ENCODE measurements at regions not wholly inside any gene's neighbourhood (a gene's known extent, or its start where the extent isn't known, plus 50 kb on each side); places are given as distances from the start of the nearest gene placed in this dataset.

DNA sequence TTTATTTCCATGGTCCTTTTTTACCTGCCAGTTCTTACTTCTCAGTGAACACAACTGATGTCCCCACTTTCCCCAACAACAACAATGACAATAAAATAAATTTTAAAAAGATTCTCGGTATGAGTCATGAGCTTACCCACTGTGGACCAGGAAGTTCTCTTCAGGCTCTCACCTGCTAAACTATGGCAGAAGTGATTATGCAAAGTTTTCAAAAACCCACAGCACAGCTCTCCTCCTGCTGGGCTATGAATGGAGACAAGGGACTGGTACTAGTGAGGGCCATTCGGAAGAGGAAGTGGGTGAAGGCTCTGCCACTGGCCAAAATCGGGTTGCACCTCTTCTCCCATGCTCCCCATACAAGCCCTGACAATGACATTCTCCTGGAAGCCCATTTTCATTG lies 429.4 kb downstream of the PIK3R1 start:
- TF ChIP-seq POLR2A (IDR thresholded peaks at IDR 0.05), result no peak
- TF ChIP-seq, protein P1, sequence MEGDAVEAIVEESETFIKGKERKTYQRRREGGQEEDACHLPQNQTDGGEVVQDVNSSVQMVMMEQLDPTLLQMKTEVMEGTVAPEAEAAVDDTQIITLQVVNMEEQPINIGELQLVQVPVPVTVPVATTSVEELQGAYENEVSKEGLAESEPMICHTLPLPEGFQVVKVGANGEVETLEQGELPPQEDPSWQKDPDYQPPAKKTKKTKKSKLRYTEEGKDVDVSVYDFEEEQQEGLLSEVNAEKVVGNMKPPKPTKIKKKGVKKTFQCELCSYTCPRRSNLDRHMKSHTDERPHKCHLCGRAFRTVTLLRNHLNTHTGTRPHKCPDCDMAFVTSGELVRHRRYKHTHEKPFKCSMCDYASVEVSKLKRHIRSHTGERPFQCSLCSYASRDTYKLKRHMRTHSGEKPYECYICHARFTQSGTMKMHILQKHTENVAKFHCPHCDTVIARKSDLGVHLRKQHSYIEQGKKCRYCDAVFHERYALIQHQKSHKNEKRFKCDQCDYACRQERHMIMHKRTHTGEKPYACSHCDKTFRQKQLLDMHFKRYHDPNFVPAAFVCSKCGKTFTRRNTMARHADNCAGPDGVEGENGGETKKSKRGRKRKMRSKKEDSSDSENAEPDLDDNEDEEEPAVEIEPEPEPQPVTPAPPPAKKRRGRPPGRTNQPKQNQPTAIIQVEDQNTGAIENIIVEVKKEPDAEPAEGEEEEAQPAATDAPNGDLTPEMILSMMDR (IDR thresholded peaks at IDR 0.05), result no peak
- DNase-seq (no peak), ATAC-seq (no peak)
- WGBS, 2 donors, result 61 to 71% methylated on average over 3 of the region's 3 CpGs
- Histone ChIP-seq H3K4me1 (no peaks in the 10 kb centered on the region), H3K27me3 (no peaks in the 10 kb centered on the region), H3K27ac (no peak overlapping the region), H3K9me3 (no peaks in the 10 kb centered on the region), H3K4me3 (no peak overlapping the region), H3K36me3 (replicated peaks in 1 of 2; ENCODE audit: insufficient read depth in 1 of 2, low read depth in 2 of 2) (no peaks in the 10 kb centered on the region)
- intact Hi-C loops (cut with DNase I), result no loop called here

DNA sequence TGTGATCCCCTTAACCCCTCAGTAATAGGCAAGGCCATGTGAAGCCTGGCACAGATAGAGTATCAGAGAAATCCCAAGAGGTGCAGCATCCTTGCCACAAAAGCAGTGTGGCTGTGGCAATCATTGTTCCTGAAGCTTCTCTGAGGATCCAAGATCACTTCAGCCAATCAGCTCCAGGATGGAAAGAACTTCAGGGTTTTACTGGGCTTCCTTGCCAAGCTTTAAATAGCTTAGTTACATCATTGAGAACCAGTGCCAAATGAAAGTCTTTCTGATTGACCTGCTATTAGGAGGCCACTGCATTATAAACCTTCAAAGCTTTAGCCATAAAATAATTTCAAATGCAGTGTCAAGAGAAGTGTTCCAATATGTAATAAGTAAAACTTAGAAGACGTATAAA lies 430.6 kb downstream of the PIK3R1 start:
- 67 to 74% methylated on average over 1 of the region's 1 CpG for WGBS, 2 donors
- Histone ChIP-seq H3K4me3 (no peak overlapping the region), H3K27me3 (no peaks in the 10 kb centered on the region), H3K9me3 (no peaks in the 10 kb centered on the region), H3K4me1 (no peaks in the 10 kb centered on the region), H3K27ac (no peak overlapping the region), H3K36me3 (replicated peaks in 1 of 2; ENCODE audit: insufficient read depth in 1 of 2, low read depth in 2 of 2) (no peaks in the 10 kb centered on the region)
- DNase-seq (no peak), ATAC-seq (no peak)
- TF ChIP-seq, protein P1 (IDR thresholded peaks at IDR 0.05), result no peak
- no peak for TF ChIP-seq POLR2A (IDR thresholded peaks at IDR 0.05)
- intact Hi-C loops (cut with DNase I), result no loop called here

DNA sequence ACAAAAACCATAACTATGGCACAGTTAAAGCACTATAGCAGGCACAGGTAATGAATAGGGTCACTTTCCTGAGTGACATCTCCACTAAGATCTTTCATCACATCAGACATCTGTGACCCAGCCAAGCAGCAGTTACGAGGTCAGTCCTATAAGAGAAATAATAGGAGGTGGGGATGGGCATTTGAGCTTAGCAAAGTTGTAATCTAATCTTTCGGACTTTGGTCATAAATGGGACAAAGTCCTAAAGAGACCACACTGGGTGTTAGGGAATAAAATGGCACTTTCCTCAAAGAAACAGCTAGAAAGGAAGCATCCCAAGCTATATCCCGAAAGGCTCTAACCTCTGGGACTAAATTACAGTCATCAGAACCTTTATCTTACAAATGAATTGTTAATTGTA lies 432.2 kb downstream of the PIK3R1 start:
- ATAC-seq (no peak), DNase-seq (no peak)
- 79 to 81% methylated on average over 3 of the region's 3 CpGs for WGBS, 2 donors
- no peaks in the 10 kb centered on the region for H3K4me1 ChIP-seq
- H3K27me3 ChIP-seq, result no peaks in the 10 kb centered on the region
- intact Hi-C loops (cut with DNase I), result no loop called here
- TF ChIP-seq, protein P1 (IDR thresholded peaks at IDR 0.05), result no peak
- no peak for TF ChIP-seq POLR2A (IDR thresholded peaks at IDR 0.05)
- H3K4me3 ChIP-seq, result no peak overlapping the region
- no peak overlapping the region for H3K27ac ChIP-seq
- H3K9me3 ChIP-seq, result no peaks in the 10 kb centered on the region
- H3K36me3 ChIP-seq (replicated peaks in 1 of 2; ENCODE audit: insufficient read depth in 1 of 2, low read depth in 2 of 2), result no peaks in the 10 kb centered on the region

DNA sequence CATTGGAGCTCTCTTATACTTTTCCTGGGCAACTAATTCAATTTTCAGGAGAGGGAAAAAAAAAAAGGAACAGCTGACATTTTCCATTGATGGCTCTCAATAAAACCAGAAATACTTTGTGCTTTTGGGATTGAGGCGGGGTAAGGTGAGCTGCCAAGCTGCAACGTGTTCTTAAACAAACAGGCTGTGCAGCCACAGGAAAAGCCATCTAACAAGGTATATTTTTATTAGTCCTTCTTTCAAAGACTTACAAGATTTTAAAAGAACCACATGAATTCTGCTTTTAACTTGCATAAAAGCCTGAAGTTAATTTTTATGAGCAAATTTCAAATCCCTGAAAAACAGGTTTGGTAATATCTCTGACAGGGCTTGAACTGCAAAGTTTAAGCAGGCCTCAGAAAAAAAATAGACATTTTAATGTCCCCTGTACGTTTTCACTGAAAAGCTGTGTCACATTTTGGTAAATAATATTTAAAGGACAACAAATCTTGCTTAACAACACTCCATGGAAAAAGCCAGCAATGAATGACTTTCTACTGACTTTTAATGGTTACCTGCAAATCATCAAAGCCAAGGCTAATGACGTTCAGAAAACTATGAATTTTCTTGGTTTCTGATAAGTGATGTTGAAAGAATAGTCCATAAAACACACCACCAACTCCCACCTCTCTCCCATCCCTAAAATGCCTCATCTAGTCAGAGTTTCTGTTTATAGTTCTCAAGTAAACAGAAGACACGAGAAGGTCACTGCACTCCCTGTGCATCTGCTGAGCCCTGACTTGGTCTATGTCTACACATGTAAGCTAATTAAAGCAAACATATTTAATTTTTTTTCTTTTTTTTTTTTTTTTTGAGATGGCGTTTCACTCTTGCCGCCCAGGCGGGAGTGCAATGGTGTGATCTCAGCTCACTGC lies 433.6 kb downstream of the PIK3R1 start:
- DNase-seq (no peak), ATAC-seq (no peak)
- Histone ChIP-seq H3K9me3 (no peaks in the 10 kb centered on the region), H3K4me1 (peaks cover 10% of the 10 kb centered on the region), H3K36me3 (replicated peaks in 1 of 2; ENCODE audit: insufficient read depth in 1 of 2, low read depth in 2 of 2) (no peaks in the 10 kb centered on the region), H3K4me3 (no peak overlapping the region), H3K27me3 (no peaks in the 10 kb centered on the region), H3K27ac (peak overlapping the region in 1 of 4 donors; percentile 14)
- TF ChIP-seq, protein P1 (IDR thresholded peaks at IDR 0.05), result no peak
- no peak for TF ChIP-seq POLR2A (IDR thresholded peaks at IDR 0.05)
- WGBS, 2 donors, result 63% methylated on average over 8 of the region's 8 CpGs
- intact Hi-C loops (cut with DNase I), result no loop called here

DNA sequence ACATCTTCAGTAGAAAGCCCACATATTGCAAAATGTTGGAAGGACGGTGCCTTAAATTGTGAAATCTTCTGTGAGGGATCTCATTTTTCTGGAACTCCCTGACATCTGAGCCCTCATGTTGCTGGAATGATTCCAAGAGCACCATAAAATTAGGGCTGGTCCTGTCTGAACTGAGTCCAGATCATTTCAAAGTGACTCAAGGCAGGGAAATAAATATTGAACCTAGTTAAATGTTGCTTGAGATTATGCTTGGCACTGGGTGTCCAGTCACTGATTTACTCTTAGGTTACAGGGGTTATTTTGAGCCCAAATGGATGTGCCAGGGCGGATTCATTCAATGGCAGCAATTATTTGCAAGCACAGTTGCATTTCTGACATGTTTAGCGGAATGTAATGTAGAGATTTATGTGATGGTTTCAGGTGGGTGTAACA lies 437.0 kb downstream of the PIK3R1 start:
- no peaks in the 10 kb centered on the region for H3K27me3 ChIP-seq
- DNase-seq, result peak in 1 of 4 donors; percentile 22
- H3K36me3 ChIP-seq (replicated peaks in 1 of 2; ENCODE audit: insufficient read depth in 1 of 2, low read depth in 2 of 2), result no peaks in the 10 kb centered on the region
- no peak overlapping the region for H3K4me3 ChIP-seq
- TF ChIP-seq, protein P1 (IDR thresholded peaks at IDR 0.05), result no peak
- no peak for TF ChIP-seq POLR2A (IDR thresholded peaks at IDR 0.05)
- intact Hi-C loops (cut with DNase I), result no loop called here
- H3K9me3 ChIP-seq, result no peaks in the 10 kb centered on the region
- peaks cover 14% of the 10 kb centered on the region for H3K4me1 ChIP-seq
- 57 to 58% methylated on average over 3 of the region's 3 CpGs for WGBS, 2 donors
- peak; percentile 22 for ATAC-seq
- no peak overlapping the region for H3K27ac ChIP-seq
